Stimulated activated CD4-positive, alpha-beta T cell treated with anti-CD3 and anti-CD28 coated beads, Interleukin-4, amount 100 ng/mL, for 48 hours (primary cell): ENCODE measurements at regions not wholly inside any gene's neighbourhood (a gene's known extent, or its start where the extent isn't known, plus 50 kb on each side); places are given as distances from the start of the nearest gene placed in this dataset.
"Not testable (repeated sequence)": the region's sequence is repeated elsewhere in the genome, so short reads cannot be mapped to it uniquely, and the experiment has no call there.

Experiments
- DNase-seq, 2 donors: peaks; one replicate each; pipeline ENCODE4 v3.0.0-alpha.2; 2020; ENCODE audit warnings: low read depth in 2 of 2

DNA sequence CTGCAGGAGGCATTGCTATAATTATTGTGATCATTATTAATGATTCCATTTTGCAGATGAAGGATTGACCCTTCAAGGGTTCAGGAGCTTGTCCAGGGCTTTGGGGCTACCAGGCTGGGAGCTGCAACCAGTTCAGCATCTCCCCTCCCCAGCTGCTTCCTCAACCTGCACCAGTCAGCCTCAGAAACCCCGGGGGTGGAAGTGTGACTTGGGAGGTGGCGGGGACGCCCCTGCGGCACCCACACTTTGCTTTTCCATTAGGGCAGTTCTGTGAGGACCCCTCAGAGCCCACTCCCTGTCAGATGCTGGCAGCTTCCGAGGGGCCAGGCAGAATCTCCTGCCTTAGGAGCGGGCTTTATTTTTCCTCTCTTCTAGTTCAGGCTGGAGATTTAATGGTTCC, 85.6 kb downstream of the OLFM1 start:
- DNase-seq: no peak

DNA sequence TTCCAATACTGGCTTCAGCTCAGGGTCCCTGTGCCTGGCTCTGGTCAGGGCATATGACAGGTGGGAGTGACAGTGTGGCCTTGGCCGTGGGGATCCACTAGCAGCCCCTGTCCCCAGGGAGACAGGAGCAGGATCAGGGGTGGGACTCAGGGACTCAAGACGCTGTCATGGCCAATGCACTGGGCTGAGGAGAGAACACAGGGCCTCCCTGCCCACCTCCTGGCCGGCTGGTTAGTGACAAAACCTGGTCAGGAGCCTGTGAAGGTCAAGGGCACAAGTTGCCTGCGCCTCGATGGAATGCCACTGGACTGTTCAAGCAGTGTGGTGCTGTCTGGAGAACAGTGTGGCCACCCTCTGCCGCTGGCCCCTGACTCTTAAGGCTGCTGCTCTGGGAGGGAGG, 86.8 kb downstream of the OLFM1 start:
- no peak for DNase-seq

DNA sequence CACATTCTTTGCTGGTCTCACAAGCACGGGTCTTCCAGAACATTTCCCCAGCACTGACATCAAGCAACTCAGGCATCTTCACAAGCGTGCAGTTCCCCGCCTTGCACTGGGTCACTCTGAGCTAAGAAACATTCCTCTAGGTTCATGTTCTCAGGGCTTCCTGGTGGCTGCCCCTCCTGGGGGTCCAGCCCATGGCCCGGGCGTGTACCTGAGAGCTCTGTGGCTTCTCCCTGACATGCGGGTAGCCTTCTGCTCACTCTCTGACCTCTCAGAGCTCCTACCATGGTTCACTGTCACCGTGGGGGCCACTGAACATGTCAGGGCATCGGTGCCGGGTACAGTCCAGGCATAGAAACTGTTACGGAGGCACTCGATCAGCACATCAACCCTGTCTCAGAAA, 87.5 kb downstream of the OLFM1 start:
- DNase-seq: no peak

DNA sequence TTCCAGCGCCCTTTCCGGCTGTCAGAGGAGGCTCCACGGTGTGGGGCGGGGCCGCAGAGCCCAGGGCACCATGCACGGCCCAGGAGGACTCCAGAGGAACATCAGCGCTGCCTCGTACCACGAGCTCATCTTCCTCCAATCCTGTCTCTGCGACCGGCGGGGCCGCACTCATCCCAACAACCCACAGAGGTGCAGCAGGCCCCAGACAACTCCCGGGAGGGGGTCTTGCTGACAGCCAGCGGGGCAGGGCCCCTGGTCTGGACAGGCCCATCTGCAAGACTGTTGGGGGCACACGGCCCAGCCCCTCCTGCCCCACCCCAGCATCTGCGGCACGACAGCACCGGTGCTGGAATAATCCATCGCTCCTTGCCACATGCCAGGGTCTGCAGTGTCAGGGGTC, 88.8 kb downstream of the OLFM1 start:
- DNase-seq: no peak

DNA sequence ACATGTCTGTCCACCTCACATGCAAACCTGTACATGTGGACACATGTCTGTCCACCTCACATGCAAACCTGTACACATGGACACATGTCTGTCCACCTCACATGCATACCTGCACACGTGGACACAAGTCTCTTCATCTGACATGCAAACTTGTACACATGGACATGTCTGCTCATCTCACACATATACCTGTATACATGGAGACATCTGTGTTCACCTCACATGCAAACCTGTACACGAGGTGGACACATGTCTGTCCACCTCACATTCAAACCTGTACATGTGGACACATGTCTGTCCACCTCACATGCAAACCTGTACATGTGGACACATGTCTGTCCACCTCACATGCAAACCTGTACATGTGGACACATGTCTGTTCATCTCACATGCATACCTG, 90.1 kb downstream of the OLFM1 start:
- not testable (repeated sequence) for DNase-seq

DNA sequence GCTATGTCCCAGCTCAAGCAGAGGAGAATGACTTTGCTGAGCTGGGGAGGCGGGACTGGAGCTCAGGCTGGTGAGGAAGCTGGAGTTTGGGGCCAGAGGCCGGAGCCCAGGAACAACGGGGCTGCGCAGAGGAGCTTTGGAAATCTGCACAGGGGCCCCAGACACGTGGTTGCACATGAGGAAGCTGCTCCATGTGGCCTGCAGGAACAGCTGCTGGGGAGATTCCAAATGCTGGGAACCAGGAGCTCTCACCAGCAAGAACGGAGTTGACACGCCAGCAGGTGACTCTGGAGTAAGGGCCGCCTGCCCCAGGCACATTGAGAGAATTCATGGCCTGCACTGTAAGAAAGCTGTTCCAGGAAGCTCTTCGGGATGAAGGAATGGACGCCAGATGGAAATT, 91.0 kb downstream of the OLFM1 start:
- no peak for DNase-seq

DNA sequence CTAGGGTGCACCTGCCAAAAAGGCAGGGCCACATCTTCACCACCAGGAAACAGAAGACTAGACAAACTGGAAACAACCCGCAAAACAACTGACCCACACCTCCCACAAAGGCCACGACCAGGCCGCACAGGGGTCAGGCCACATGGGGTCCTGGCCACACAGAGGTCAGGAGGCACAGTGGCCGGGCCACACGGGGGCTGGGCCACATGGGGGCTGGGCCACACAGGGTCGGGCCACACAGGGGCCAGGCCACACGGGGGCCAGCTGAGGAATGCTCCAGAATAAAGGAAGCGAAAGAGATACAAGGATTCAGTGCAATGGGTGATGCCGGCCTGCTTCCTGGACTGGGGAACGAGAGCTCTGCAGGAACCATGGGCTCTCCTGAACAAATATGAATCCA, 91.6 kb downstream of the OLFM1 start:
- no peak for DNase-seq

DNA sequence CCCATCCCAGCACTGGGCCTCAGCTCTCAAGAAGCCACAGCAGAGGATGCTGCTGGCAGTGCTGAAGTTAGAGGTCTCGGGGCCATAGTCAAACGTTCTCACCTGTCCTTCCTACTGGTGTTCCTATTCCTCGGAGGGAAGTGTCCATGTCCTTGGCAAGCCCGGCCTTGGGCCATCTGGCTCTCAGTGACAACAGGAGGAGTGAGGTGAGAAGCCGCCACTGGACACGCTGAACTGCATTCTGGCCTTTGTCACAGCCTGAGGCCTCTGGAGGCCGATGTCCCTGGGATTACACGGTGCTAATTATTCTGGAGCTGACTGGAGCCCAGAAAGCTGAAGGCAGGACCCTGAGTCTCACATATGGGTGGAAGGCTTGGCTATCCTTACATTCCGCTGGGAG, 92.5 kb downstream of the OLFM1 start:
- no peak for DNase-seq

DNA sequence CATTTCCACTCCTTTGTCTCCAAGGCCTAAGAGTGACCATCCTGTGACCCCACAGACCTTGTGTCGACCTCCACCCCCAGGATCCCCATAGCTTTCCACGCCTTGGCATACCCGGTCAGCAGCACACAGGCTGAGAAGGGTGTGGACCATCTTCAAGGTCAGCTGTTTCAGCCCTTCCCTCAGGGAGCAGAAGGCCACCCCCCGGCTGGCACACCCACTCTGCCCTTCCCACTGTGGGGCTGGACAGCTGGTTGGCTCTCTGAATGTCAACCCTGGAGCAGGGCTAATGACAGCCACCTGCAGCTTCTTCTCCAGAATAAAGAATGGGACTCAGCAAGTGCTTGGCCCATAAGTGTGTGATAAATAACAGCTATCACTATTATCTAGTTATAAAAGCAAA, 93.1 kb downstream of the OLFM1 start:
- no peak for DNase-seq

DNA sequence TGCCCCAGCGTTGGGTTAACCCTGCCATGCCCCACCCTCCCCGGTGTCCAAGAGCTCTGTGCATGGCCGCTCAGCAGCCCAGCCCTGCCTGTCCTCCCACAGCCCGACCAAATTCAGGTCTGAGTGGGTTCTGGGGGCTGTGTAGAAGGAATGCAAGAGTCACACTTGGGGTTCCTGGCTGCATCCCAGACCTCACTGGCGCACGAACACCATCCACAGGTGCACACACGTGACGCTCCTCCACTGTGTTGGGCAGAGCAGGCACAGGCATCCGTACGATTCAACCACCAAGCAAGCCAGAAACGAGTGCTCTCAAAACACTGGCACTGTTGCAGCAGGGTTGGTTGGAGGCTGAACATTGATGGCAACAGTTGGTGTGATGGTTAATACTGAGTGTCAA, 93.9 kb downstream of the OLFM1 start:
- no peak for DNase-seq

DNA sequence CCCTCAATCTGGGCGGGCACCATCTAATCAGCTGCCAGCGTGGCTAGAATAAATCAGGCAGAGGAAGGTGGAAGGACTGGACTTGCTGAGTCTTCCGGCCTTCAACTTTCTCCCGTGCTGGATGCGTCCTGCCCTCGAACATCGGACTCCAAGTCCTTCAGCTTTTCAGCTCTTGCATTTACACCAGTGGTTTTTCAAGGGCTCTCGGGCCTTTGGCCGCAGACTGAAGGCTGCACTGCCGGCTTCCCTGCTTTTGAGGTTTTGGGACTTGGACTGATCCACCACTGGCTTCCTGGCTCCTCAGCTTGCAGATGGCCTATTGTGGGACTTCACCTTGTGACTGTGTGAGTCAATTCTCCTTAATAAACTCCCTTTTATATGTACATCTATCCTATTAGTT, 94.4 kb downstream of the OLFM1 start:
- not testable (repeated sequence) for DNase-seq

DNA sequence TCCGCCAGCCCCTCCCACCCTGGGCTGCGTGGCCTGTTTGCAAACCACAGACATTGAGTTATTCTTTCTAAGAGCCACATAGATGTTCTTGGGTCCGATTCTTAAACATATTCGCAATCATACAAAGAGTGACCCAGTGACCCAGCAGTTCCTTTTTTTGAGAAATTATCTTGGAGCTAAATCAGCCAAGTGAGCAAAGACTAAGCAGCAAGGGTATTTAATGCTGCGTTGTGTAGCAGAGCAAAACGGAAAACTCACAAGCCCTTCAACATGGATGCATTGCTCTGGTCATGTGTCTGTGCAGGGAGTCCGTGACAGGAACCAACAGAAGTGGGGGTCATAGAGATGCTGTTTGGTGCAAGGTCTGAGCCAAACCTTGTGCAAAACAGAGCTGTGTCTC, 95.6 kb downstream of the OLFM1 start:
- no peak for DNase-seq

DNA sequence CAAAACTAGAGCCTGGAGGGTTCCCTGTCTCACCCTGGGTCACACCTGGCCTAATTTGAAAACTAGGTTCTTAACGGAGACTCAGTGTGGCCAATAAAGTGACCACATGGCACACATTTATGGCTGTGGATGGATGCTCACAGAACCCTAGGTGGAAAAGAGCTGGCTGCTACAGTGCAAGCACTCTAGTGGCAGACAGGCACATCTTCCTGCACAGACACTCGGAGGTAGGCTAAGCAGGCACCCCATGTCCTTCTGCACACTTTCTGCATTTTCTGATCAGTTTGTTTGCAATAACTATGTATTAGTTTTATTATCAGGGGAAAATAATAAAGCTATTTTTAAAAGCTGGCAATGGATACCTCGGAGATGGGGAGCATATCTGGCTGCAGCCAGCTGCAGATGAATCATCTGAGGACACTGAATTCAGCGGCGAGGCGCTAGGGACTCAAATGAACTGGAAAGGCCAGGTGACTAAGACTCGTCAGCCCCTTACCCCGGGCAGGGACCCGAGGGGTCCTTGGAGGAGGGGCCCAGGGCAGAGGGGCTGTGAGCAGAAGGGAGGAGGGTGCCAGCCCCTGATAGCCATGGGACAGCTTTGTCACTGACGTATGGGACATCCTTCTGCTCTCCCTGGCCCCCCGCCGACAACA, 96.2 kb downstream of the OLFM1 start:
- no peak for DNase-seq

DNA sequence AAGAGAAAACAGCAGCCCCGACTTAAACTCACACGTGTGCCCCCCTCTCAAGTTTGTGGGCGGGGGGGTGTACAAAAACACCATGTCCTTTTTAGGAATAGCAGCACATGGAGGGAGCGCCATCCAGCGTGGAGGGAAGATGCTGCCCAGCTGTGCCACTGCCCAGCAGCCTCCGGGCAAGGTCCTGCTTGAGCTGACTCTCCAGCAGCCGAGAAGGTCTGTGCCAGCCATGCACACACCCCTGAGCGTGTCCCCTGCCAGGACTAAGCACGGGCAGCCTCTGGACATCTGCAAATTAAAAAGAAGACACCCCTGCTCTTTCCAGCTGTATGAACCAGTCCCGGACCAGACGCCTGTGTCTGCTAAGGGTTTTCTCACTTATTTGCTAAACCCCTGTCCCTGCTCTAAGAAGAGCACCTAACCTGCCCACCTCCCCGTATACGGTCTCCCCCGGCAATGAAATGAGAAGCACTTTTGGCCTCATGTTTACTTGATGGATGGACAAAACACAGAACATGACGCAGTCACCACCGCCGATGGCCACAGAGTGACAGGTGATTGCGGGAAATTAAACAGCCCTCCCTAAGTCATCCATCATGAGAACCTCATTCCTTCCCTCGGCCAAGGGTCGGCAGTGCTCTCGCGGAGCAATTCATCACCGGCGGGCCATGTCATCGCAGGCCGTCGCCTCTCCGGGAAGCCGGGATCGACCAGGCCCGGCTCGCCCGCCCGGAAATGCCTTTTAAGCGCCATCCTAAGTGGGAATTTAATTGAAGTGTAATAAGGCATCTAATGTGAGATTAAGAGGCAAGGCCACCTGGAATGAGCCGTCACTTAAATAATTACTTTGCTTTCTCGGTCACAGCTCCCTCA, 96.9 kb downstream of the OLFM1 start:
- DNase-seq: no peak

DNA sequence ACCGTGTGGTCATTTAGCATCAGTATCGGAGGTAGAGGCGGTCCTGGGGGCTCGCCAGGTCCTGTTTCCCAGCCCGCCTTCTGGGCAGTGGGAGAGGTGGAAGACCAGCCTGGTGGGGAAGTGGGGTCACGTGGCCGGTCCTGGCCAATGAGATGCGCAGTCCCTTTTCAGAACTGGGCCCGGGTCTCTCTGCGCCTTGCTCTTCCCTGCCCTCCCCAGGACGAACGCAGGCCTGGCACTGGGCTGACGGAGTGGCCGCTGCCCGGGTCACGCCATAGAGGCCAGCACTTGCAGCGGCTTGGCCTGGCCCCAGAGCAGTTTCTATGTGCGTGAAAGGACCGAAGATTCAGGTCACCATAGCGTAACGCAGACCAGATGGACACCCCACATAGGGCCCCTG, 97.6 kb downstream of the OLFM1 start:
- no peak for DNase-seq

DNA sequence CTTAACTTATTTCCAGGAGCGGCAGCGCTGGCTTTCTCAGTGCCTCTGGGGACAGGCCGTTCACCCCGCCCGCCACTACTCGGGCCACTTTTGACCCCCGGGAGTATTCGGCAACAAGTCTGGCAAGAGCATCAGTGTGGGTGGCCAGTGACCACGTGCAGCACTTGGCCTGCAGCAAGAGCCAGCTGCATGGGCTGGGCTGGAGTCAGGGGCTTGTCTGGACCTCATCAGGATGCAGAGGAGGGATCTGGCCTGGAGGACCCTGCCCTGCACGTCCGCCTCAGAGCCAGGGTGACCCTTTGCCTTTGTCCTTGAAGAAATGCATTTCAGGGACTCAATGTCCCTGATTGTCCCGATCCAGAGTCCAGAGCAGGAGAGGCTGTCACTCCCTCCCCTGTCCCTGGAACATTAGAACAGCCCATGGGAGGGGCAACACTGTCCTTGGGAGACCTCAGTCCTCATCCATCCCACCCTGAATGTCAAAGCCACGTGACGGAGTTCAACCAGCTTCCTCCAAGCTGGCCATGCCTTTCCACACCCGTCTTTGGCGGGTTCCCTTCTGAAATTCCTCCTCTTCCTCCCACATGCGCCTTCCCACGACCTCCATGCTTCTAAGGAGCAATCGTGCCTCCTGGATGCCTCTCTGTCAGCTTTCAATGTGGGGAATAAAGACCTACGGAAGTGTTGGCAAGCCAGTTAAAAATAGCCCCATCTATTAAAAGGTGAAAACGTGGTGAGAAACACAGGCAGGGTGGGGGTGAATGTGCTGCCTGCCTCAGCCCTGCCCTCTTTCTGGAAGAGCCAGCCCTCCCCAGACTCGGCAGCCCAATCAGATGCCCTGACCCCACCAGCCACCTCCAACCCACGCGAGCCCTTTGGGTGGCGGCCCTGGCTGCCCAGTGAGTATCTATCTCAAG, 99.0 kb downstream of the OLFM1 start:
- DNase-seq: no peak

DNA sequence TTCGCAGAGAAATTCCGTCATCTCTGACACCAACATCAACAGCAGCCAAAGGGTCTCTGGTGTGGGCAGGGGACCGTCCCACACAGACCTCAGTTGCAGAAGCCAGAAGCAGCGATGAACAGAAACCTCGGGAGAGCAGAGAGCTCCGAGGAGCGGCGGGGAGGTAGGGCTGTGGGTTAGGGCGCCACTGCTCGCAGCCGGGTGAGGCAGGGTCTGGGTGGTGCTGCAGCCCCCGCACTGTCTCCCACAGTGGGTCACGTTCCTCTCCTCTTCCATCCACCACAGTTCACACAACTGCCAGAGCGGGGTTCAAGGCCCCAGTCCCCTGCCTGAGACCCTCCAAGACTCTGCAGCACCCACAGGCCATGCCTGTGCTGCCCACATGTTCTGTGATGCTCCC, 99.9 kb downstream of the OLFM1 start:
- no peak for DNase-seq

DNA sequence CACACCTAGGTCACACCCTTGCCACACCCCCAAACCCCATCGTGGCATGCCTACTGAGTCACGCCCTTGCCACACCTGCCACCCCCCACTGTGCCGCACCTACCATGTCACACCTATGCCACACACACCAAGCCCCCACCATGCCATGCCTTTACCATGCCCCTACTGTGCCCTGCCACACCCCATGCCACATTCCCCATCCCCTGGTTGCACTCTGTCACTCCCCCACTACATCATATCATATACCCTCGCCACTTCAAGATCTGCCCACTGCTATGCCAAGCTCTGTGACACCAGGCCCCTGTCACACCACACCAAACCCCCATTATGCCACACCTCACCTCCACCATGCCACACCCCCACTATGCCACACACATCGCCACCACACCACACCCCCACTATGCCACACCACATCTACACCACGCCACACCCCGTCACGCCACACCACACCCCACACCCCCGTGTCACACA, 101.2 kb downstream of the OLFM1 start:
- no peak for DNase-seq

DNA sequence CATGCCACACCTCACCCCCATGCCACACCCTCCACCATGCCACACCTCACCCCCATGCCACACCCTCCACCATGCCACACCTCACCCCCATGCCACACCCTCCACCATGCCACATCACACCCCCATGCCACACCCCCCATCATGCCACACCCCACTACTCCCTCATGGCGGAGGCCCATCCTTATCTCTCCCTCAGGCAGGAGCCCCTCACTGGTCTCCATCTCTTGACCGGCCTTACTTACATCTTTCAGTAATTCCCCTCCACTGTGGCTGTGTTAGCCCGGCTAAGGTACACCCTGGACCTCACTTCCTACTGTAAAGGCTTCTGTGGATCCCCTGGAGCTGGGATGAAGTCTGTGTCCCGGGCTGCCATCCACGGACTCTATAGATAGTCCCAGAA, 102.0 kb downstream of the OLFM1 start:
- DNase-seq: no peak

DNA sequence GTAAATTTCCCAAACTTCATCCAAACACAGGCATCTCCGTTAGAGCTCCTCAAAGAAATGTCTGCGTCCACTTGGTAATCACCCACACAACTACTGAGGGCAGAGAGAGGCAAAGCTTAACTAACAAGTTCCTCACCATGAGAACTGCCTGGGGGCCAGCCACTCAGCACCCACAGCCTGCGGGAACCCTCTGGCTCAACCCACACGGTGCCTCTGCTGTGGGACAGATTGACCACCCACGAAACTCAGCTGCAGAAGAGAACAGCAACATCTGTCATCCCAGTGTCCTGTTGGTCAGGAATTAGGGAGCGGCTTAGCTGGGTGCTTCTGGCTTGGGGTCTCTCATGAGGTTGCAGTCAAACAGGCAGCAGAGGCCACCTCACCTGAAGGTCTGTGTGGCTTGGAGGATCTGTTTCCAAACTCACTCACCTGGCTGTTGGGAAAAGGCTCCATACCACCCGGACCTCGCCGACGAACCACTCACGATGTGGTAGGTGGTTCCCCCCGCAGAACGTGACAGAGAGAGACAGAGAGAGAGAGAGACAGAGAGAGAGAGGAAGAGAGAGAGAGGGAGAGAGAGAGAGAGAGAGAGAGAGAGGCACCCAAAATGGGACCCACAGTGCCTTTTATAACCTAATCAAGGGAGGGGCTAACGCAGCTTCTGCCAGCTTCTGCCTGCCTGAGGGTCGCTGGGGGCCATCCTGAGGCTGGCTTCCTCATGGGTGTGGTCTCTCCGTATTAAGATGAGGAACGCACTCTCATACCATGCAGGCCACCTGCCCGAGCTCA, 103.5 kb downstream of the OLFM1 start:
- no peak for DNase-seq

DNA sequence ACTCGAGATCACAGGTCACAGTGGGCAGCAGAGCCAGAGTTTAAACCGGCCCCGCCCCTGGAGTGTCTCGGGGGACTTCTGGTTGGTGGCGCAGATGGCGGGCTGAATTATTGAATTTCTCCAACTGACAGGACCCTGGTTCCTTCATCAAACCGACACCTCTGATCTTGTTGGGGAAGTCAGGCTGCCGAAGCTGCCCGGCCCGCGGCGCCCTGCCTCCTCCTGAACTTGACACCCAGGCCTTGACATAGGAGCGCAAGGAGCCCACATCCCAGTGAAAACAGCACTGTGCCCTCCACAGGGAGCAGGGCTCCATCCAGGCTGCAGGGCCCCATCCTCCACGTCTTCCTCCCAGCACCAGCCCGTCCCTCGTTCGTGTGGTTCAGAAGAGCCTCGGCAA, 105.2 kb downstream of the OLFM1 start:
- no peak for DNase-seq

DNA sequence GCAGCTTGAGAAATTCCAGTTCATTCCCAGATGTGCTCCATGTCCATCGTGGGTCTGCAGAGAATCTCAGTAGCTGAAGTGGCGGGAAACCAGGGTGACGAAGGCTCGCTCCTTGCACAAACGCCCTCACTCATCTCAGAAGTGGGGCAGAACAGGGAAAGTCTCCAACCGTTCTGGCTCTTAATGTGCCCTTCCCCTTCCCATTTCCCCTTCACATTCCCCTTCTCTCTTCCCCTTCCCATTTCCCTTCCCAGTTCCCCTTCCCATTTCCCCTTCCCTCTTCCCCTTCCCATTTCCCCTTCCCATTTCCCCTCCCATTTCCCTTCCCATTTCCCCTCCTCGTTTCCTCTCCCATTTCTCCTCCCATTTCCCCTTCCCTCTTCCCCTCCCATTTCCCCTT, 108.5 kb downstream of the OLFM1 start:
- not testable (repeated sequence) for DNase-seq
